Ishikawa (cell line): ENCODE measurements at regions not wholly inside any gene's neighbourhood (a gene's known extent, or its start where the extent isn't known, plus 50 kb on each side); places are given as distances from the start of the nearest gene placed in this dataset.

Experiments
- CEBPB ChIP-seq: IDR thresholded peaks from 2 replicates; pipeline ENCODE4 v1.6.1; 2012
- CREB1 ChIP-seq: IDR thresholded peaks from 2 replicates; pipeline ENCODE4 v1.6.1; 2012; ENCODE audit warnings: low read depth
- EGR1 ChIP-seq: IDR thresholded peaks from 2 replicates; pipeline ENCODE4 v1.6.1; 2012
- EP300 ChIP-seq: IDR thresholded peaks from 2 replicates; pipeline ENCODE4 v1.6.1; 2012; ENCODE audit warnings: borderline replicate concordance
- FOXM1 ChIP-seq: IDR thresholded peaks from 2 replicates; pipeline ENCODE4 v1.6.1; 2012; ENCODE audit warnings: low read depth, borderline replicate concordance
- MAX ChIP-seq: IDR thresholded peaks from 2 replicates; pipeline ENCODE4 v1.6.1; 2012
- NFIC ChIP-seq: IDR thresholded peaks from 2 replicates; pipeline ENCODE4 v1.6.1; 2012
- RAD21 ChIP-seq: IDR thresholded peaks from 2 replicates; pipeline ENCODE4 v1.6.1; 2012; ENCODE audit warnings: low read depth
- REST ChIP-seq: IDR thresholded peaks from 2 replicates; pipeline ENCODE4 v1.6.1; 2012; ENCODE audit warnings: low read depth, mild to moderate bottlenecking
- TAF1 ChIP-seq: IDR thresholded peaks from 2 replicates; pipeline ENCODE4 v1.6.1; 2012; ENCODE audit warnings: low read depth, mild to moderate bottlenecking
- TCF12 ChIP-seq: IDR thresholded peaks from 2 replicates; pipeline ENCODE4 v1.6.1; 2012; ENCODE audit warnings: low read depth
- TEAD4 ChIP-seq: IDR thresholded peaks from 2 replicates; pipeline ENCODE4 v1.6.1; 2012
- USF1 ChIP-seq: IDR thresholded peaks from 2 replicates; pipeline ENCODE4 v1.6.1; 2012
- YY1 ChIP-seq: IDR thresholded peaks from 2 replicates; pipeline ENCODE4 v1.6.1; 2012; ENCODE audit warnings: low read depth
- ZBTB7A ChIP-seq: IDR thresholded peaks from 2 replicates; pipeline ENCODE4 v1.6.1; 2012; ENCODE audit warnings: low read depth

GRCh38 chr12:17357396-17357795, 732.6 kb downstream of the RERGL start:
- no peak for TF ChIP-seq CREB1
- no peak; the same call in 1 of the 2 replicates for TF ChIP-seq EP300
- TF ChIP-seq TEAD4: 0 out of 2 replicates have a peak, but pooled peaks have one; percentile 21
- TF ChIP-seq ZBTB7A: no peak
- peak; percentile 80 for TF ChIP-seq USF1
- no peak for TF ChIP-seq MAX
- TF ChIP-seq YY1: no peak
- no peak for TF ChIP-seq RAD21
- no peak for TF ChIP-seq EGR1
- no peak for TF ChIP-seq TAF1
- no peak for TF ChIP-seq REST
- no peak for TF ChIP-seq FOXM1
- TF ChIP-seq TCF12: no peak
- no peak for TF ChIP-seq CEBPB
- no peak for TF ChIP-seq NFIC

DNA sequence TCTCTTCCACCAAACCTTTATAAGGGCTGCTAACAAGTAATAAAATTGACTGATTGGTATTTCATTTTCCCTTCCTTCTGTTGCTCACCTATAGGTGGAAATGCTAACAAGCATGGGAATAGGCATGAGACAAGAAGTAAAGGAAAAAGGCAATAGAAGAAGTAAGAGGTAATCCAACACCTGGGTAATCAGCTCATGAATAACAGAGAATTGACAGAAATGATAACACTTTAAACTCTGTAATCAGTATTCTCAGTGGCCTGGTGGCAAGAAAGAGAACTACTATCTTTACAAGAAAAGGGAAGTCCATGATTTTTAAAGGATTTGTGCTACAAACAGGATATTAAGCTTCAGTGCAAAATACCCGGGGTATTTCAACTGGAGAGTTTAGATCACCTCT, 737.8 kb downstream of the RERGL start:
- TF ChIP-seq ZBTB7A: no peak
- TF ChIP-seq TAF1: no peak
- no peak for TF ChIP-seq EGR1
- no peak for TF ChIP-seq RAD21
- no peak for TF ChIP-seq NFIC
- TF ChIP-seq TEAD4: no peak
- TF ChIP-seq YY1: no peak
- no peak for TF ChIP-seq EP300
- TF ChIP-seq CREB1: no peak
- TF ChIP-seq TCF12: no peak
- no peak for TF ChIP-seq USF1
- no peak for TF ChIP-seq FOXM1
- no peak for TF ChIP-seq MAX
- no peak for TF ChIP-seq REST
- no peak for TF ChIP-seq CEBPB

GRCh38 chr12:17348311-17348710, 741.7 kb downstream of the RERGL start:
- no peak for TF ChIP-seq FOXM1
- TF ChIP-seq CREB1: no peak
- TF ChIP-seq CEBPB: no peak
- no peak for TF ChIP-seq MAX
- no peak for TF ChIP-seq RAD21
- TF ChIP-seq EGR1: no peak
- no peak for TF ChIP-seq NFIC
- TF ChIP-seq USF1: no peak
- TF ChIP-seq EP300: no peak
- TF ChIP-seq YY1: no peak
- no peak for TF ChIP-seq TAF1
- TF ChIP-seq REST: no peak
- no peak for TF ChIP-seq TCF12
- no peak for TF ChIP-seq TEAD4
- no peak for TF ChIP-seq ZBTB7A

GRCh38 chr12:17344649-17345048, 738.7 kb upstream of the LMO3 start:
- TF ChIP-seq MAX (no peak), EP300 (peak; percentile 70; the same call in 1 of the 2 replicates), ZBTB7A (no peak), FOXM1 (peak; percentile 65), TAF1 (no peak), YY1 (no peak), EGR1 (no peak), NFIC (peak; percentile 53; the same call in 1 of the 2 replicates), CEBPB (peak; percentile 83), TEAD4 (peak; percentile 72), REST (no peak), USF1 (no peak), TCF12 (peak; percentile 79), RAD21 (peak; percentile 8; the same call in 1 of the 2 replicates), CREB1 (no peak)
